ENCODE measurements at regions not wholly inside any gene's neighbourhood (a gene's known extent, or its start where the extent isn't known, plus 50 kb on each side); places are given as distances from the start of the nearest gene placed in this dataset.

DNA sequence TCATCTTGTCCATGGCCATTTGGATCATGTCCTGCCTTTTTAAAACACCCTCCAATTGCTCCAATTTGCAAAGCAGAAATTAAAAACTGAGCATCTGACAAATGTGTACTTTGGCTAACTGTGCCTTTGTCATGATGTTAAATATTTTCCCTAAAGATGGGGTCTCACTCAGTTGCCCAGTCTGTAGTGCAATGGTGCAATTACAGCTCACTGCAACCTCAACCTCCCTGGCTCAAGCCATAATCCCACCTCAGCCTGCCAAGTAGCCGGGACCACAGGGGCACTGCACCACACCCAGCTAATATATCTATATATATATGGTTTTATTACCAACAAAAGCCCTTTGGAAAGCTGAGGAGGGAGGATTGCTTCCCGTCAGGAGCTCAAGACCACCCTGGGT is 782.7 kb downstream of the UQCRFS1 start:
- Mint-ChIP-seq H3K36me3 (ENCODE audit: insufficient read depth, unreplicated experiment) (peaks cover 5% of the 10 kb centered on the region), H3K4me3 (ENCODE audit: unreplicated experiment) (no peak overlapping the region), H3K27me3 (ENCODE audit: insufficient read depth, unreplicated experiment) (no peaks in the 10 kb centered on the region), H3K4me1 (ENCODE audit: insufficient read depth, unreplicated experiment) (no peaks in the 10 kb centered on the region), H3K27ac (ENCODE audit: low read depth, unreplicated experiment) (no peak overlapping the region), H3K9me3 (ENCODE audit: unreplicated experiment) (peaks cover 69% of the 10 kb centered on the region)
- TF ChIP-seq CTCF (IDR thresholded peaks at IDR 0.05; ENCODE audit: unreplicated experiment) = no peak
- no TSS peak for BruUV-seq (replicated peaks)
- ChIA-PET CTCF (no interaction called here), POLR2A (no interaction called here)
- DNase-seq (ENCODE audit: unreplicated experiment) = no peak
- intact Hi-C loops (cut with micrococcal nuclease) = no loop called here

DNA sequence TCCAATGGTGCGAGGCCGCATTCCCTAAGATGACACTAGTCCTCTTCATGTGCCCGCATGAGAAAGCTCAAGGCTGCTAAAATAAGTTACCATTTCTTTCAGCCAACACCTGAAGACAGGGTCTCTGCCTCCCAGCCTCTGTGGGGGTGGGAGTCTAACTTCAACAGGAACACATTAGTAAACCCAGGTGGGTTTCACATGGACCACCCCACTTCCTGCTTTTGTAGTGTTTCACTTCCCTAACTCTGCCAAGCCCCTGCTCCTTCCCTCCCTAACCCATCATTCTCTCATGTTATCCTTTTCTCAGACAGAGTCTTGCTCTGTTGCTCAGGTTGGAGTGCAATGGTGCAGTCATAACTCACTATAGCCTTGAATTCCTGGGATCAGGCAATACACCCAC is 783.6 kb downstream of the UQCRFS1 start:
- intact Hi-C loops (cut with micrococcal nuclease) = no loop called here
- TF ChIP-seq CTCF (IDR thresholded peaks at IDR 0.05; ENCODE audit: unreplicated experiment) = no peak
- H3K27me3 Mint-ChIP-seq (ENCODE audit: insufficient read depth, unreplicated experiment) = no peaks in the 10 kb centered on the region
- H3K9me3 Mint-ChIP-seq (ENCODE audit: unreplicated experiment) = peaks cover 64% of the 10 kb centered on the region
- ChIA-PET CTCF (no interaction called here), POLR2A (no interaction called here)
- peaks cover 5% of the 10 kb centered on the region for H3K36me3 Mint-ChIP-seq (ENCODE audit: insufficient read depth, unreplicated experiment)
- no peaks in the 10 kb centered on the region for H3K4me1 Mint-ChIP-seq (ENCODE audit: insufficient read depth, unreplicated experiment)
- H3K4me3 Mint-ChIP-seq (ENCODE audit: unreplicated experiment) = no peak overlapping the region
- DNase-seq (ENCODE audit: unreplicated experiment) = no peak
- no TSS peak for BruUV-seq (replicated peaks)
- no peak overlapping the region for H3K27ac Mint-ChIP-seq (ENCODE audit: low read depth, unreplicated experiment)

DNA sequence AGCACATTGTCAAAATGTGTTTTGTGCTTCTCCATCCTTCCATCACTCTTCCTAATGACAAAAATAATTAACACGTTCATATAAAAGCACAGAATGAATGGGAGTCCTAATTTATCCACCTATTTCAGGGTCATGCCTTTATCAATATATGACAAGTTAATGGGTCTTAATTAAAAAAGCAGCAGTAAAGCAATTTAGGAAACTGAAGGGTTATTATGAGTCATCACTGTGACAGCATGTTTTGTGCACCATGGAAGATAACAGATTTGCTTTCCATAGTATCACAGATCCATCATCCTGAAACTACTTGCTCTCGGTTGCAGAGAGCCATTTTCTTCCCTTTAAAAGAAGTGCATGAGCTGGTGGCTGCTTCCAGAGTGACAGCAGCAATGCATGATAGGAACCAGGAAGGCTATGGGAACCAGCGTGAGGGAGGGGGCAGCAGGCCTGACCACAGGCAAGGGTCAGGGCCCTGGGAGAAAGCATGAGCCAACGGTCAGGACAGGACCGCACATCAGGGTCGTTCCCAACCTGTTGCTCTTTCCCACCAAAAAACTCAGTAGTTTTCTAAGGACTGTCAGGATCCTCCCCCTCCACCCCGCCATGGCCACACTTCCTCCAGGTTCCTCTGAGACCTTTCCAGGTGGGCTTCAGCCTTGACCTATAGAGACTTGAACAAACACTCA is 784.1 kb downstream of the UQCRFS1 start:
- H3K27ac Mint-ChIP-seq (ENCODE audit: low read depth, unreplicated experiment) = no peak overlapping the region
- H3K27me3 Mint-ChIP-seq (ENCODE audit: insufficient read depth, unreplicated experiment) = no peaks in the 10 kb centered on the region
- ChIA-PET CTCF (no interaction called here), POLR2A (no interaction called here)
- no peak for DNase-seq (ENCODE audit: unreplicated experiment)
- peaks cover 5% of the 10 kb centered on the region for H3K36me3 Mint-ChIP-seq (ENCODE audit: insufficient read depth, unreplicated experiment)
- no TSS peak for BruUV-seq (replicated peaks)
- H3K4me1 Mint-ChIP-seq (ENCODE audit: insufficient read depth, unreplicated experiment) = no peaks in the 10 kb centered on the region
- intact Hi-C loops (cut with micrococcal nuclease) = no loop called here
- peaks cover 63% of the 10 kb centered on the region for H3K9me3 Mint-ChIP-seq (ENCODE audit: unreplicated experiment)
- H3K4me3 Mint-ChIP-seq (ENCODE audit: unreplicated experiment) = no peak overlapping the region
- no peak for TF ChIP-seq CTCF (IDR thresholded peaks at IDR 0.05; ENCODE audit: unreplicated experiment)

- Mint-ChIP-seq H3K36me3 (ENCODE audit: insufficient read depth, unreplicated experiment) (peaks cover 5% of the 10 kb centered on the region), H3K27me3 (ENCODE audit: insufficient read depth, unreplicated experiment) (no peaks in the 10 kb centered on the region), H3K4me3 (ENCODE audit: unreplicated experiment) (no peak overlapping the region), H3K9me3 (ENCODE audit: unreplicated experiment) (peaks cover 60% of the 10 kb centered on the region), H3K4me1 (ENCODE audit: insufficient read depth, unreplicated experiment) (no peaks in the 10 kb centered on the region), H3K27ac (ENCODE audit: low read depth, unreplicated experiment) (no peak overlapping the region)
- CTCF ChIA-PET = interaction anchor here (0.6 kb wide), 2 partner anchors 283 to 1170 kb away, joined by 3 read pairs; no protein-coding TSS in a partner anchor
- DNase-seq (ENCODE audit: unreplicated experiment) = no peak
- POLR2A ChIA-PET = no interaction called here
- BruUV-seq (replicated peaks) = no TSS peak
- TF ChIP-seq CTCF (IDR thresholded peaks at IDR 0.05; ENCODE audit: unreplicated experiment) = no peak
- intact Hi-C loops (cut with micrococcal nuclease) = no loop called here
Observed at GRCh38 chr19:28427376-28428083, 785.4 kb downstream of the UQCRFS1 start.
